GM23248 (cell line): ENCODE measurements at regions not wholly inside any gene's neighbourhood (a gene's known extent, or its start where the extent isn't known, plus 50 kb on each side); places are given as distances from the start of the nearest gene placed in this dataset.

Experiments
- DNase-seq: peaks from one replicate; pipeline ENCODE4 v3.0.0-alpha.2; 2015
- H2AFZ ChIP-seq: fragments of 200-600 bp; sonication (generic); 2 replicates; pipeline ENCODE4 v1.6.1; 2016; ENCODE audit warnings: antibody characterized with exemption
- H3F3A ChIP-seq: fragments of 200-600 bp; sonication (generic); 2 replicates; pipeline ENCODE4 v1.6.1; 2016; ENCODE audit warnings: mild to moderate bottlenecking, antibody characterized with exemption, mixed run types; ENCODE audit not compliant: insufficient read depth
- H3K27ac ChIP-seq: fragments of 200-600 bp; sonication (generic); 2 replicates; pipeline ENCODE4 v1.5.1; 2016; ENCODE audit warnings: mild to moderate bottlenecking
- H3K27me3 ChIP-seq: fragments of 200-600 bp; sonication (generic); replicated peaks from 2 replicates; pipeline ENCODE4 v1.6.1; 2016; ENCODE audit warnings: mild to moderate bottlenecking; ENCODE audit not compliant: insufficient read depth
- H3K36me3 ChIP-seq: fragments of 200-600 bp; sonication (generic); 2 replicates; pipeline ENCODE4 v1.6.1; 2016; ENCODE audit warnings: low read depth, mild to moderate bottlenecking
- H3K4me1 ChIP-seq: fragments of 200-600 bp; sonication (generic); 2 replicates; pipeline ENCODE4 v1.6.1; 2016; ENCODE audit warnings: mild to moderate bottlenecking; ENCODE audit not compliant: insufficient read depth
- H3K4me2 ChIP-seq: fragments of 200-600 bp; sonication (generic); one replicate; pipeline ENCODE4 v1.6.1; 2016; ENCODE audit warnings: mild to moderate bottlenecking; ENCODE audit not compliant: unreplicated experiment
- H3K4me3 ChIP-seq: fragments of 200-600 bp; sonication (generic); 2 replicates; pipeline ENCODE4 v1.5.1; 2016; ENCODE audit warnings: mild to moderate bottlenecking
- H3K79me2 ChIP-seq: fragments of 200-600 bp; sonication (generic); 2 replicates; pipeline ENCODE4 v1.6.1; 2016; ENCODE audit warnings: mild to moderate bottlenecking; ENCODE audit not compliant: insufficient read depth
- H3K9ac ChIP-seq: fragments of 200-600 bp; sonication (generic); 2 replicates; pipeline ENCODE4 v1.6.1; 2016; ENCODE audit warnings: mild to moderate bottlenecking
- H3K9me2 ChIP-seq: fragments of 200-600 bp; sonication (generic); 2 replicates; pipeline ENCODE4 v1.6.1; 2016; ENCODE audit warnings: mixed run types, mild to moderate bottlenecking, moderate library complexity; ENCODE audit not compliant: insufficient read depth
- H3K9me3 ChIP-seq: fragments of 200-600 bp; sonication (generic); one replicate; pipeline ENCODE4 v1.6.1; 2017; ENCODE audit warnings: low read depth
- H4K20me1 ChIP-seq: fragments of 200-600 bp; sonication (generic); 2 replicates; pipeline ENCODE4 v1.6.0; 2016; ENCODE audit not compliant: insufficient read depth
- EZH2 ChIP-seq: fragments of 200-600 bp; sonication (generic); IDR thresholded peaks from 2 replicates; pipeline ENCODE4 v1.6.1; 2018; ENCODE audit warnings: antibody characterized with exemption, mild to moderate bottlenecking; ENCODE audit not compliant: insufficient read depth, poor library complexity, severe bottlenecking
- EZH2phosphoT487 ChIP-seq: fragments of 200-600 bp; sonication (generic); IDR thresholded peaks from 2 replicates; pipeline ENCODE4 v1.6.1; 2018; ENCODE audit warnings: antibody characterized with exemption, moderate library complexity, mild to moderate bottlenecking, low read depth; ENCODE audit not compliant: insufficient read depth
- WGBS, 2 experiments: methylation state at CpG; one replicate each; pipeline ENCODE4 v1.1.6; 2015 to 2017; ENCODE audit warnings: low lambda C conversion rate in 2 of 2, low coverage in 1 of 2; ENCODE audit errors: missing lambda C conversion rate in 2 of 2; 5-methylcytosine and 5-hydroxymethylcytosine counted together
- in situ Hi-C: fragments of 300-500 bp; cut with MboI; formaldehyde crosslinking; loops from 2 replicates; pipeline ENCODE4 v1.15.0; 2020

- H4K20me1 ChIP-seq = no peaks in the 10 kb centered on the region
- no peak overlapping the region for H3K4me2 ChIP-seq
- in situ Hi-C loops = no loop called here
- H2AFZ ChIP-seq = no peak overlapping the region
- no peak overlapping the region for H3K4me3 ChIP-seq
- no peaks in the 10 kb centered on the region for H3K36me3 ChIP-seq
- no peak for TF ChIP-seq EZH2
- H3K27ac ChIP-seq = no peak overlapping the region
- WGBS, 2 experiments = 63 to 64% methylated on average over 6 of the region's 6 CpGs
- no peaks in the 10 kb centered on the region for H3K9me3 ChIP-seq
- 0 out of 2 replicates have a peak, but pooled peaks cover 3% of the 10 kb centered on the region for H3K4me1 ChIP-seq
- H3K79me2 ChIP-seq = no peaks in the 10 kb centered on the region
- no peaks in the 10 kb centered on the region for H3K27me3 ChIP-seq
- DNase-seq = no peak
- no peak overlapping the region for H3K9ac ChIP-seq
- no peaks in the 10 kb centered on the region for H3F3A ChIP-seq
- H3K9me2 ChIP-seq = no peaks in the 10 kb centered on the region
These were observed 107.5 kb downstream of the MTPAP start for GRCh38 chr10:30241422-30242110.

DNA sequence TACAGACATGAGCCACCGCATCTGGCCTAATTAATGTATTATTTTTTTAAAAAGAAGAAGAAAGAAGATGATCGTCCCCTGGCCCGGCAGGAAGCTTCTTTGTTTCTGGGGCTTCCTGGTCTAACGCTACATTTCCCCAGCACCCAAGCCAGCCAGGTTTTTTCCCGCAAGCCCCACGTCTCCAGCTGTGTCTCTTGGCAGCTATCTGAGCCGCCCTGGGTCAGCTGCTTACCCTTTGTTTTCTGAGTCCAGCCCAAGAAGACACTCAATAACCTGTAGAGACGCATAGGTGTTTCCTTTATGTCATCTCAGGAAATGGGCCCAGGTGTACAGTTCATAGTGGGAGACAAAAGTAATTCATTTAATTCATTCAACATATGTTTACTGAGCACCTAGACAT lies 110.2 kb downstream of the MTPAP start:
- 0 out of 2 replicates have a peak, but pooled peaks cover 4% of the 10 kb centered on the region for H3K4me1 ChIP-seq
- no peak overlapping the region for H3K27ac ChIP-seq
- H3K27me3 ChIP-seq = no peaks in the 10 kb centered on the region
- no peak overlapping the region for H2AFZ ChIP-seq
- H3K36me3 ChIP-seq = no peaks in the 10 kb centered on the region
- no peak overlapping the region for H3K9ac ChIP-seq
- H3K4me2 ChIP-seq = no peak overlapping the region
- H4K20me1 ChIP-seq = no peaks in the 10 kb centered on the region
- in situ Hi-C loops = loop anchor here (10.0 kb wide), 1 partner anchor 244 kb away; no protein-coding TSS in a partner anchor
- WGBS, 2 experiments = 76% methylated on average over 8 of the region's 8 CpGs
- no peaks in the 10 kb centered on the region for H3K79me2 ChIP-seq
- no peak overlapping the region for H3K4me3 ChIP-seq
- DNase-seq = no peak
- H3K9me3 ChIP-seq = no peaks in the 10 kb centered on the region
- no peaks in the 10 kb centered on the region for H3F3A ChIP-seq
- TF ChIP-seq EZH2 (no peak), EZH2phosphoT487 (no peak)
- no peaks in the 10 kb centered on the region for H3K9me2 ChIP-seq

DNA sequence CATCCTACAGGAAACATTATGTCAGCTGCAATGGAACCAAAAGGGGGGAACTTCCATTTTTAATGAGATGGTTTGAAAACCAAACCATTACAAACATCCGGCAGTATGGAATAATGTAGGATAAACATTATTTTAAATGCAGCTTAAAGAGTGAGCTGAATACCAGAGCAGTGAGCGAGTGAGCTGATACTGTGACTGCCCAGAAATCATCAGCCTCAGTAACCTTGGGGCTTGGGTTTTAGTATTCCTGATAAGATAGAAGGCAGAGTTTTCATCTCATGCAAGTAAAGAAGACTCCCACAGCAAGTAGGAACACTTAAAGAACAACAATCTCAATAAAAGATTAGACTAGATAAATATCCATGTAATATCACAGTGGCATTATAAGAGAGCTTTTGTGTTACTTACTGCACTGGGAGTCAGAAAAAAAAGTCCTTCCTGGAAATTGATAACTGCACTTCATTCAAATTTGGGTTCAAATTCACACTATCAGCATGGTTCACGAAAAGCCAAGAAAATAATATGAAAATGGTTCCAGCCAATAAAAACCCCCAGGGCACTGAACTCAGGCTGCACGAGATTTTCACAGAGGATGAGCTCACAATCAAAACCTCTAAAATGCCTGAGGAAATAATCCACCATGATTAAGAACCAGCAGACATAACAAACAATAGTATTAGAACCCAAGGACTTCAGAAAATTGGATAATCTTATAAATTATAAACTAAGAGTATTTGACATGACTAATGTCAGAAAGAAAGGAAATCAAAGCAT lies 115.7 kb downstream of the MTPAP start:
- no peaks in the 10 kb centered on the region for H4K20me1 ChIP-seq
- in situ Hi-C loops = loop anchor here (10.0 kb wide), 1 partner anchor 239 kb away; no protein-coding TSS in a partner anchor
- TF ChIP-seq EZH2 (no peak), EZH2phosphoT487 (no peak)
- WGBS, 2 experiments = 88 to 89% methylated on average over 4 of the region's 4 CpGs
- DNase-seq = peak; percentile 26
- H3K27me3 ChIP-seq = no peaks in the 10 kb centered on the region
- H3K4me2 ChIP-seq = no peak overlapping the region
- H3K4me1 ChIP-seq = peaks cover 18% of the 10 kb centered on the region
- no peaks in the 10 kb centered on the region for H3K9me2 ChIP-seq
- no peaks in the 10 kb centered on the region for H3K36me3 ChIP-seq
- no peaks in the 10 kb centered on the region for H3K79me2 ChIP-seq
- no peaks in the 10 kb centered on the region for H3F3A ChIP-seq
- no peak overlapping the region for H3K4me3 ChIP-seq
- no peak overlapping the region for H3K27ac ChIP-seq
- H3K9ac ChIP-seq = no peak overlapping the region
- no peaks in the 10 kb centered on the region for H3K9me3 ChIP-seq
- no peak overlapping the region for H2AFZ ChIP-seq

- H3K9ac ChIP-seq = no peak overlapping the region
- in situ Hi-C loops = loop anchor here (10.0 kb wide), 1 partner anchor 237 kb away; no protein-coding TSS in a partner anchor
- TF ChIP-seq EZH2 = no peak
- TF ChIP-seq EZH2phosphoT487 = no peak
These were observed 117.4 kb downstream of the MTPAP start for GRCh38 chr10:30231709-30232108.

More at GRCh38 chr10:30231709-30232108, 117.4 kb downstream of the MTPAP start:
- Histone ChIP-seq H3K9me2 (no peaks in the 10 kb centered on the region), H3K9me3 (no peaks in the 10 kb centered on the region), H3K4me2 (no peak overlapping the region), H2AFZ (no peak overlapping the region), H4K20me1 (no peaks in the 10 kb centered on the region), H3K27ac (no peak overlapping the region), H3K4me1 (peaks cover 19% of the 10 kb centered on the region), H3K36me3 (no peaks in the 10 kb centered on the region), H3K27me3 (no peaks in the 10 kb centered on the region), H3K79me2 (no peaks in the 10 kb centered on the region), H3F3A (no peaks in the 10 kb centered on the region), H3K4me3 (no peak overlapping the region)
- no peak for DNase-seq
- WGBS, 2 experiments = 79 to 80% methylated on average over 5 of the region's 5 CpGs
